MM.1S (cell line): ENCODE measurements at regions not wholly inside any gene's neighbourhood (a gene's known extent, or its start where the extent isn't known, plus 50 kb on each side); places are given as distances from the start of the nearest gene placed in this dataset.

ENCODE experiments used
- DNase-seq: peaks from one replicate; pipeline ENCODE4 v3.0.0-alpha.2; 2015
- H2AFZ ChIP-seq: fragments of 300-600 bp; sonication (generic); 2 replicates; pipeline ENCODE4 v1.6.0; 2016; ENCODE audit warnings: antibody characterized with exemption, low read length
- H3F3A ChIP-seq: fragments of 300-600 bp; sonication (generic); 2 replicates; pipeline ENCODE4 v1.6.1; 2016; ENCODE audit warnings: mild to moderate bottlenecking, antibody characterized with exemption, low read length, moderate library complexity, mixed read lengths; ENCODE audit not compliant: insufficient read depth
- H3K27ac ChIP-seq: fragments of 300-600 bp; sonication (generic); 2 replicates; pipeline ENCODE4 v1.5.1; 2016; ENCODE audit warnings: mild to moderate bottlenecking, low read length
- H3K27me3 ChIP-seq: fragments of 300-600 bp; sonication (generic); replicated peaks from 2 replicates; pipeline ENCODE4 v1.6.0; 2016; ENCODE audit warnings: low read length; ENCODE audit not compliant: insufficient read depth
- H3K36me3 ChIP-seq: fragments of 300-600 bp; sonication (generic); replicated peaks from 2 replicates; pipeline ENCODE4 v1.6.1; 2016; ENCODE audit warnings: mild to moderate bottlenecking, low read length, mixed read lengths; ENCODE audit not compliant: insufficient read depth
- H3K4me1 ChIP-seq: fragments of 300-600 bp; sonication (generic); 2 replicates; pipeline ENCODE4 v1.6.1; 2016; ENCODE audit warnings: low read length, mixed read lengths
- H3K4me2 ChIP-seq: fragments of 300-600 bp; sonication (generic); 2 replicates; pipeline ENCODE4 v1.6.0; 2016; ENCODE audit warnings: low read depth, low read length
- H3K4me3 ChIP-seq: fragments of 300-600 bp; sonication (generic); 2 replicates; pipeline ENCODE4 v1.5.1; 2016; ENCODE audit warnings: low read length, mixed read lengths
- H3K79me2 ChIP-seq: fragments of 300-600 bp; sonication (generic); 2 replicates; pipeline ENCODE4 v1.6.1; 2016; ENCODE audit warnings: mixed run types, low read length, mixed read lengths
- H3K9ac ChIP-seq: fragments of 300-600 bp; sonication (generic); 2 replicates; pipeline ENCODE4 v1.6.1; 2016; ENCODE audit warnings: low read length, mixed read lengths
- H3K9me2 ChIP-seq: fragments of 300-600 bp; sonication (generic); replicated peaks from 2 replicates; pipeline ENCODE4 v1.6.1; 2016; ENCODE audit warnings: mild to moderate bottlenecking, low read length, mixed read lengths; ENCODE audit not compliant: insufficient read depth
- H3K9me3 ChIP-seq: fragments of 300-600 bp; sonication (generic); replicated peaks from 2 replicates; pipeline ENCODE4 v1.6.1; 2016; ENCODE audit warnings: mild to moderate bottlenecking, low read length, mixed read lengths; ENCODE audit not compliant: insufficient read depth
- H4K20me1 ChIP-seq: fragments of 300-600 bp; sonication (generic); 2 replicates; pipeline ENCODE4 v1.6.1; 2016; ENCODE audit warnings: mild to moderate bottlenecking, low read length, moderate library complexity, mixed read lengths; ENCODE audit not compliant: insufficient read depth
- EZH2 ChIP-seq: fragments of 300-600 bp; sonication (generic); optimal IDR thresholded peaks from 2 replicates; pipeline ENCODE3; 2017; ENCODE audit warnings: low read depth, mild to moderate bottlenecking, antibody characterized with exemption, low read length, mixed read lengths
- EZH2phosphoT487 ChIP-seq: fragments of 300-600 bp; sonication (generic); IDR thresholded peaks from 2 replicates; pipeline ENCODE4 v1.6.1; 2018; ENCODE audit warnings: antibody characterized with exemption, low read length
- TF ChIP-seq, protein P1 (sequence below): fragments of 300-600 bp; sonication (generic); IDR thresholded peaks from 2 replicates; pipeline ENCODE4 v1.5.1; 2016; ENCODE audit warnings: antibody characterized with exemption, low read length, mixed read lengths

DNA sequence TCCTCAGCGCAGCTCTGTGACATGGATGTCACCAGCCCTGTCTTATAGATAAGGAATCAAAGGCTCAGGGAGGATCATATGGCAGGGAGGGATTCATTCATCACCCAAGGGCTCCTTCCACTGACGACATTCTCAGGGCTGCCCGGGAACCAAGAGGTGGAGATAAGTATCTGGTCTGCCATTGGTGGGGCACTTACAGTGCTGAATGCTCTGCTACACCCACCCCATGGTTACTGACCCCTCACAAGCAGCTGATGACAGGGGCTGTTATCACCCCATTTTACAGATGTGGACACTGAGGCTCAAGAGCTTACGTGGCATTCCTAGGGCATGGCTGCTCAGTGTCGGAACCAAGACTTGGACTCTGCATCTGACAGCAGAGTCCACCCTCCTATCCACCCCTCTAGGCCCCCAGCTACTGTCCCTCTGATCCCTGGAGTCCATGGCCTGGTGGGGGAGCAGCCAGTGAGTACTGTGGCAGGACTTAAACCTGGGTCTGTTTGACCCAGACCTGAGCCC, 155.1 kb downstream of the PTPRU start:
- no peaks in the 10 kb centered on the region for H3K79me2 ChIP-seq
- no peak overlapping the region for H3K9ac ChIP-seq
- no peak for DNase-seq
- no peaks in the 10 kb centered on the region for H3F3A ChIP-seq
- H3K4me3 ChIP-seq, result no peak overlapping the region
- H3K27ac ChIP-seq, result no peak overlapping the region
- H3K27me3 ChIP-seq, result peaks cover 83% of the 10 kb centered on the region
- H3K4me1 ChIP-seq, result no peaks in the 10 kb centered on the region
- no peak overlapping the region for H3K4me2 ChIP-seq
- no peaks in the 10 kb centered on the region for H3K36me3 ChIP-seq
- H2AFZ ChIP-seq, result no peak overlapping the region
- no peaks in the 10 kb centered on the region for H4K20me1 ChIP-seq
- H3K9me3 ChIP-seq, result no peaks in the 10 kb centered on the region
- no peaks in the 10 kb centered on the region for H3K9me2 ChIP-seq
- TF ChIP-seq EZH2phosphoT487, result no peak
- TF ChIP-seq EZH2, result no peak
- TF ChIP-seq, protein P1, sequence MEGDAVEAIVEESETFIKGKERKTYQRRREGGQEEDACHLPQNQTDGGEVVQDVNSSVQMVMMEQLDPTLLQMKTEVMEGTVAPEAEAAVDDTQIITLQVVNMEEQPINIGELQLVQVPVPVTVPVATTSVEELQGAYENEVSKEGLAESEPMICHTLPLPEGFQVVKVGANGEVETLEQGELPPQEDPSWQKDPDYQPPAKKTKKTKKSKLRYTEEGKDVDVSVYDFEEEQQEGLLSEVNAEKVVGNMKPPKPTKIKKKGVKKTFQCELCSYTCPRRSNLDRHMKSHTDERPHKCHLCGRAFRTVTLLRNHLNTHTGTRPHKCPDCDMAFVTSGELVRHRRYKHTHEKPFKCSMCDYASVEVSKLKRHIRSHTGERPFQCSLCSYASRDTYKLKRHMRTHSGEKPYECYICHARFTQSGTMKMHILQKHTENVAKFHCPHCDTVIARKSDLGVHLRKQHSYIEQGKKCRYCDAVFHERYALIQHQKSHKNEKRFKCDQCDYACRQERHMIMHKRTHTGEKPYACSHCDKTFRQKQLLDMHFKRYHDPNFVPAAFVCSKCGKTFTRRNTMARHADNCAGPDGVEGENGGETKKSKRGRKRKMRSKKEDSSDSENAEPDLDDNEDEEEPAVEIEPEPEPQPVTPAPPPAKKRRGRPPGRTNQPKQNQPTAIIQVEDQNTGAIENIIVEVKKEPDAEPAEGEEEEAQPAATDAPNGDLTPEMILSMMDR, result no peak

DNA sequence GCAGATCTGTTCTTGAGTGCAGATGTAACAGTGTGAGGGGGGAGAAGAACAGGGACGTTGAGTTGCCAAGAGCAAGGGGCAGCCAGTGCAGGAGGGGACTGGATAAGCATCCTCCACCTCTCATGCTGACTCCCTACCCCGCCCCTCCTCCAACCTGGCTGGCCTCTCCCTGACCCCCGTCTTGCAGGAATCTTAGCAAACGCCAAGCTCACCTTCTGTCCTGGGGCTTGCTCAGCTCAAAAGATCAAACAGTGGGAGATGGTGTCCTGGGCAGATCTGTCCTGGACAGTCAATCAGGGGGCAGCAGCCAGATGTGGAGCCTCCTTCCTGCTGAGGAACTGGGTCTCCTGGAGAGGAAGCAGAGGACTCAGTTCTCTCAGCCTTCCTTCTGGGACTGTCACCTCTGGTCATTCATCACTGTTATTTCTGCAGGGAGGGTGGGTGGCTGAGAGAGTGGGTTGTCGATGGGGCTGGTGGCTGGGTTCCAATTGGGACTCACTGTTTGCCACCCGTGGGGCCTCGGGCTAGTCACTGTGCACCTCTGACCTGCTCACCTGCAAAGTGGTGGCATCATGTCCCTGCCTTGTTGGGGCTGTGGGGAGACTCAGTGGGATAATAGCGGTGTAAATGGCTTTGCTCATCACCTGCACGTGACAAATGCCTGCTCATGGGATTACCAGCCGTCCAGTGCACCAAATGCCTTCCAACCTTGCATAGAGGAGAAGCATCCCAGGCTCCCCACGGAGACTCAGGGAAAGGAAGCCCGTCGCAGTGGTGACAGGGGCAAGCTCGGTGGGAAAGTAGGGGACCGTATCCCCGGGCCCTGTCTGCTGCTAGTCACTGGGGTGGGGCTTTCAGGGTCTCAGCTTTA, 154.4 kb downstream of the PTPRU start:
- H3K9me2 ChIP-seq, result no peaks in the 10 kb centered on the region
- no peak overlapping the region for H2AFZ ChIP-seq
- H3K4me1 ChIP-seq, result no peaks in the 10 kb centered on the region
- no peak overlapping the region for H3K4me2 ChIP-seq
- H4K20me1 ChIP-seq, result no peaks in the 10 kb centered on the region
- TF ChIP-seq, protein P1, result no peak
- TF ChIP-seq EZH2, result no peak
- TF ChIP-seq EZH2phosphoT487, result no peak
- H3F3A ChIP-seq, result no peaks in the 10 kb centered on the region
- H3K27me3 ChIP-seq, result peaks cover 83% of the 10 kb centered on the region
- no peak overlapping the region for H3K4me3 ChIP-seq
- no peaks in the 10 kb centered on the region for H3K9me3 ChIP-seq
- H3K79me2 ChIP-seq, result no peaks in the 10 kb centered on the region
- DNase-seq, result no peak
- no peaks in the 10 kb centered on the region for H3K36me3 ChIP-seq
- H3K27ac ChIP-seq, result no peak overlapping the region
- no peak overlapping the region for H3K9ac ChIP-seq

DNA sequence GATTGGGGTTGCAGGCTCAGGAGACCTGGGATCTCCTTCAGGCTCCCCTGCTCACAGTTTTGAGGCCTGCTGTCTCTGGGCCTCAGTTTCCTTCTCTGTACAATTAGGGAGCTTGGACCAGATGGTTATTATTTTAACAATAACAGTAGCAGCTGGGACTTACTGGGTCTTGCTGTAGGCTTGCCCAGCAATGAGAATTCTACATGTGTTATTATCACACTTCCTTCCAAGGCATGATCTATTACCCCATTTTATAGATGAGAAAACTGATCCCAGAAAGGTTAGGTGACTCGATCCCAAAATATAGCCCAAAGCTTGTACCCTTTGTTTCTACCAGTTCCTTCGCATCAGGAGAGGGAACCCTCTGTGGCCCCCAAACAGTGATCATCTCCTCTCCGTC, 153.8 kb downstream of the PTPRU start:
- no peak overlapping the region for H3K4me2 ChIP-seq
- no peaks in the 10 kb centered on the region for H3K36me3 ChIP-seq
- no peaks in the 10 kb centered on the region for H4K20me1 ChIP-seq
- H3K9me3 ChIP-seq, result no peaks in the 10 kb centered on the region
- no peak for TF ChIP-seq EZH2phosphoT487
- no peak overlapping the region for H3K27ac ChIP-seq
- no peak overlapping the region for H3K4me3 ChIP-seq
- no peak overlapping the region for H3K9ac ChIP-seq
- H3K9me2 ChIP-seq, result no peaks in the 10 kb centered on the region
- no peaks in the 10 kb centered on the region for H3F3A ChIP-seq
- H3K79me2 ChIP-seq, result no peaks in the 10 kb centered on the region
- H2AFZ ChIP-seq, result no peak overlapping the region
- H3K27me3 ChIP-seq, result peaks cover 81% of the 10 kb centered on the region
- no peak for DNase-seq
- no peaks in the 10 kb centered on the region for H3K4me1 ChIP-seq

DNA sequence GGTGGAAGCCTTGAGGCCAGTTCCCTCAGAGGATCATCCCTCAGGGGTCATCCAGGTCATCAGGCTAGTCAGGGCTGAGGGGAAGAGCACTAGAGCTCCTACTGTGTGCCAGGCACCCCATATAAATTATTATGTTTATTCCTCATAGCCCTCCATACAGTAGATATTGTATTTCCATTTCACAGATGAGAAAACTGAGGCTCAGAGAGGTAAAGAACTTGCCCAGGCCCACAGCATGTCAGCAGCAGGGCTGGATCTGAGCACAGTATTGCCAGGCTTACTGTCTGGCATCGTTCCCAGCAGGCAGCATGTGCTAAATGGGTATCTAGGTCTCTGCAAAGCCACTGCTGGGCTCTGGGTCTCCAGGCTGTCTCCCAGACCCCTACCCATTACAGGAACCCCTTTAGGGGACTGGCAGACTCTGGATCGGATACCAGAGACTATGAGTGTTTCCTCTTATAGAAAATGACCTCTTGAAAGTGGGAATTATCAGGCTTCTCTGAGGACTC, 153.3 kb downstream of the PTPRU start:
- H3K36me3 ChIP-seq, result no peaks in the 10 kb centered on the region
- no peak overlapping the region for H3K4me2 ChIP-seq
- H3K27ac ChIP-seq, result no peak overlapping the region
- H3K27me3 ChIP-seq, result peaks cover 81% of the 10 kb centered on the region
- H2AFZ ChIP-seq, result no peak overlapping the region
- no peak for DNase-seq
- no peaks in the 10 kb centered on the region for H4K20me1 ChIP-seq
- H3K4me3 ChIP-seq, result no peak overlapping the region
- TF ChIP-seq EZH2, result no peak
- TF ChIP-seq, protein P1, result no peak
- no peak for TF ChIP-seq EZH2phosphoT487
- H3K9ac ChIP-seq, result no peak overlapping the region
- no peaks in the 10 kb centered on the region for H3F3A ChIP-seq
- no peaks in the 10 kb centered on the region for H3K4me1 ChIP-seq
- H3K9me3 ChIP-seq, result no peaks in the 10 kb centered on the region
- no peaks in the 10 kb centered on the region for H3K79me2 ChIP-seq
- H3K9me2 ChIP-seq, result no peaks in the 10 kb centered on the region
